Caco-2 (cell line): ENCODE measurements at regions not wholly inside any gene's neighbourhood (a gene's known extent, or its start where the extent isn't known, plus 50 kb on each side); places are given as distances from the start of the nearest gene placed in this dataset.

Experiments
- BruUV-seq: library from RNA; stranded (reverse); fragments of 400-500 nt; replicated peaks from 2 replicates; lab custom pipeline; 2021; lab: Mats Ljungman, UMichigan
- CTCF ChIA-PET: fragments of 300-600 bp; sonication (Branson Sonifier 250); formaldehyde crosslinking; loops from one replicate; lab custom pipeline; 2022; ENCODE audit warnings: antibody characterized with exemption; lab: Charles Lee
- POLR2A ChIA-PET: fragments of 300-600 bp; sonication (Branson Sonifier 250); formaldehyde crosslinking; loops from one replicate; lab custom pipeline; 2022; ENCODE audit warnings: antibody characterized with exemption; lab: Charles Lee
- DNase-seq, 2 experiments: peaks; one replicate each; pipeline versions ENCODE4 v3.0.0 to v3.0.0-alpha.2; 2020 to 2022
- H3K27me3 ChIP-seq: replicated peaks from 2 replicates; pipeline ENCODE4 v1.6.0; 2011; ENCODE audit warnings: low read length; ENCODE audit not compliant: control insufficient read depth, insufficient read depth
- H3K36me3 ChIP-seq: 2 replicates; pipeline ENCODE4 v1.5.1; 2011; ENCODE audit warnings: low read length; ENCODE audit not compliant: control insufficient read depth, insufficient read depth
- H3K4me1 ChIP-seq: fragments of 250-450 bp; sonication (Bioruptor Pico); 2 replicates; pipeline ENCODE4 v1.5.1; 2020; ENCODE audit warnings: mild to moderate bottlenecking
- H3K4me3 ChIP-seq: 2 replicates; pipeline ENCODE4 v1.5.1; 2011; ENCODE audit warnings: low read depth, mild to moderate bottlenecking, control low read depth, low read length
- H3K9me3 ChIP-seq: fragments of 250-450 bp; sonication (Bioruptor Pico); 2 replicates; pipeline ENCODE4 v1.5.1; 2020; ENCODE audit warnings: mild to moderate bottlenecking, moderate library complexity
- H3K27ac Mint-ChIP-seq: one replicate; pipeline ENCODE4 v1.8.0; 2022; ENCODE audit warnings: mixed read lengths; ENCODE audit not compliant: unreplicated experiment
- H3K27me3 Mint-ChIP-seq: one replicate; pipeline ENCODE4 v1.8.0; 2022; ENCODE audit warnings: mixed read lengths; ENCODE audit not compliant: insufficient read depth, unreplicated experiment
- H3K36me3 Mint-ChIP-seq: one replicate; pipeline ENCODE4 v1.8.0; 2022; ENCODE audit warnings: mild to moderate bottlenecking, mixed read lengths; ENCODE audit not compliant: insufficient read depth, unreplicated experiment
- H3K4me1 Mint-ChIP-seq: one replicate; pipeline ENCODE4 v1.8.0; 2022; ENCODE audit warnings: low read depth, mixed read lengths; ENCODE audit not compliant: unreplicated experiment
- H3K4me3 Mint-ChIP-seq: one replicate; pipeline ENCODE4 v1.8.0; 2022; ENCODE audit warnings: mild to moderate bottlenecking, moderate library complexity, mixed read lengths; ENCODE audit not compliant: unreplicated experiment
- H3K9me3 Mint-ChIP-seq: one replicate; pipeline ENCODE4 v1.8.0; 2022; ENCODE audit warnings: mixed read lengths; ENCODE audit not compliant: unreplicated experiment
- intact Hi-C: fragments of 100-400 bp; cut with micrococcal nuclease; formaldehyde crosslinking; loops from one replicate; pipeline ENCODE4 v1.10.0; 2022; ENCODE audit not compliant: unreplicated experiment
- TF ChIP-seq, protein P1 (sequence below), 2 experiments: fragments of 200-600 bp in 1 of 2; IDR thresholded peaks; 1 replicate in 1 of 2; 2 replicates in 1 of 2; pipeline versions ENCODE4 v1.5.1 to v1.8.0; 2011 to 2022; ENCODE audit warnings: antibody characterized with exemption in 1 of 2, control low read depth in 1 of 2, inconsistent platforms in 1 of 2, low read depth in 1 of 2, low read length in 1 of 2, mild to moderate bottlenecking in 1 of 2, moderate library complexity in 1 of 2; ENCODE audit not compliant: insufficient read depth in 1 of 2, severe bottlenecking in 1 of 2, unreplicated experiment in 1 of 2

DNA sequence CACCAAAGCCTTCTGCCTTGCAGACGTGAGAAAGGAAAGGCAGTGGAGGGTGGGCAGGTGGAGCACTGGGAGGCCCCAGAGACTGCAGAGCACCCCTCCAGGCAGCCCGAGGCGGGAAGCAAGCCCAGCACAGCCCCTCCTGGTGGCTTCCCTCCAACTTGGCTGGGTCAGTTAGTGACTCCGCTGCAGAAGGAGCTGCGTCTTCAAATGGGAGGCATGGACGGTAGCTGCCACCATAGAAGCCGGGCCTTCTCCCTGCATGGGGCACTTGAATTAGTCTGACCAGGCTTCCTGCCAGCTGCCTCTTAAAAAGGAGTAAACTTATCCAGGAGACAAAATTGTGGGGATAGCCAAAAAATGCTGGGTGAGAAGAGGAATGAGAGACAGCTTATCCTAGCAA is 88.0 kb upstream of the RPS6KA2 start:
- peaks cover 13% of the 10 kb centered on the region for H3K9me3 Mint-ChIP-seq
- Histone ChIP-seq H3K27me3 (no peaks in the 10 kb centered on the region; the same call in 1 of the 2 replicates), H3K36me3 (no peaks in the 10 kb centered on the region), H3K4me3 (no peak overlapping the region), H3K4me1 (no peaks in the 10 kb centered on the region), H3K9me3 (no peaks in the 10 kb centered on the region)
- TF ChIP-seq, protein P1, sequence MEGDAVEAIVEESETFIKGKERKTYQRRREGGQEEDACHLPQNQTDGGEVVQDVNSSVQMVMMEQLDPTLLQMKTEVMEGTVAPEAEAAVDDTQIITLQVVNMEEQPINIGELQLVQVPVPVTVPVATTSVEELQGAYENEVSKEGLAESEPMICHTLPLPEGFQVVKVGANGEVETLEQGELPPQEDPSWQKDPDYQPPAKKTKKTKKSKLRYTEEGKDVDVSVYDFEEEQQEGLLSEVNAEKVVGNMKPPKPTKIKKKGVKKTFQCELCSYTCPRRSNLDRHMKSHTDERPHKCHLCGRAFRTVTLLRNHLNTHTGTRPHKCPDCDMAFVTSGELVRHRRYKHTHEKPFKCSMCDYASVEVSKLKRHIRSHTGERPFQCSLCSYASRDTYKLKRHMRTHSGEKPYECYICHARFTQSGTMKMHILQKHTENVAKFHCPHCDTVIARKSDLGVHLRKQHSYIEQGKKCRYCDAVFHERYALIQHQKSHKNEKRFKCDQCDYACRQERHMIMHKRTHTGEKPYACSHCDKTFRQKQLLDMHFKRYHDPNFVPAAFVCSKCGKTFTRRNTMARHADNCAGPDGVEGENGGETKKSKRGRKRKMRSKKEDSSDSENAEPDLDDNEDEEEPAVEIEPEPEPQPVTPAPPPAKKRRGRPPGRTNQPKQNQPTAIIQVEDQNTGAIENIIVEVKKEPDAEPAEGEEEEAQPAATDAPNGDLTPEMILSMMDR (IDR thresholded peaks at IDR 0.05; ENCODE audit: insufficient read depth in 1 of 2, low read depth in 1 of 2, low read length in 1 of 2, severe bottlenecking in 1 of 2, unreplicated experiment in 1 of 2), result no peak
- H3K4me1 Mint-ChIP-seq, result no peaks in the 10 kb centered on the region
- ChIA-PET POLR2A (no interaction called here), CTCF (no interaction called here)
- no peak for DNase-seq
- H3K36me3 Mint-ChIP-seq, result no peaks in the 10 kb centered on the region
- no TSS peak for BruUV-seq
- H3K27me3 Mint-ChIP-seq, result peaks cover 12% of the 10 kb centered on the region
- no peak overlapping the region for H3K4me3 Mint-ChIP-seq
- H3K27ac Mint-ChIP-seq, result no peak overlapping the region
- intact Hi-C loops, result no loop called here

DNA sequence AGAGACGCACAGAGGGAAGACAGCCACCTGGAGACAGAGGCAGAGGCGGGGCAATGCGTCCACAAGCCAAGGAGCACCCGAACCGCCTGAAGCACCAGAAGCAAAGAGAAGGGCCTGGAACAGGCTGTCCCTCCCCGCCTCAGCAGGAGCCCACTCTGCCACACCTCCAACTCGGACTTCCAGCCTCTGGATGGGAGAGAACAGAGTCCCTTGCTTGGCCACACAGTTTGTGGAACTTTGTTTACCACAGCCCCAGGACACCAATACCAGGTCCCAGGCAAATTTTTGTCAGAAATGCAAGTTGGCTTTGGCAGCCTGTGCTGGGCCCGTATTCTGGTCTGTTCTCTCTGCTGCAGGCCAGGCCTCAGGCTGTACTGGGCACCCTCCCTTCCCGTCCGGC is 87.5 kb upstream of the RPS6KA2 start:
- BruUV-seq, result no TSS peak
- H3K4me1 Mint-ChIP-seq, result no peaks in the 10 kb centered on the region
- Histone ChIP-seq H3K9me3 (no peaks in the 10 kb centered on the region), H3K27me3 (no peaks in the 10 kb centered on the region; the same call in 1 of the 2 replicates), H3K4me1 (no peaks in the 10 kb centered on the region), H3K4me3 (no peak overlapping the region), H3K36me3 (no peaks in the 10 kb centered on the region)
- peaks cover 12% of the 10 kb centered on the region for H3K27me3 Mint-ChIP-seq
- ChIA-PET CTCF (no interaction called here), POLR2A (no interaction called here)
- H3K27ac Mint-ChIP-seq, result no peak overlapping the region
- intact Hi-C loops, result no loop called here
- no peak overlapping the region for H3K4me3 Mint-ChIP-seq
- no peaks in the 10 kb centered on the region for H3K36me3 Mint-ChIP-seq
- no peak for DNase-seq
- TF ChIP-seq, protein P1 (IDR thresholded peaks at IDR 0.05; ENCODE audit: insufficient read depth in 1 of 2, low read depth in 1 of 2, low read length in 1 of 2, severe bottlenecking in 1 of 2, unreplicated experiment in 1 of 2), result no peak
- H3K9me3 Mint-ChIP-seq, result peaks cover 13% of the 10 kb centered on the region

- intact Hi-C loops, result no loop called here
- no peaks in the 10 kb centered on the region for H3K36me3 Mint-ChIP-seq
- no peaks in the 10 kb centered on the region for H3K36me3 ChIP-seq
- POLR2A ChIA-PET, result no interaction called here
- BruUV-seq, result no TSS peak
- no peaks in the 10 kb centered on the region; the same call in 1 of the 2 replicates for H3K27me3 ChIP-seq
- H3K4me1 ChIP-seq, result no peaks in the 10 kb centered on the region
- H3K27ac Mint-ChIP-seq, result no peak overlapping the region
- H3K9me3 Mint-ChIP-seq, result peaks cover 13% of the 10 kb centered on the region
- H3K4me1 Mint-ChIP-seq, result no peaks in the 10 kb centered on the region
- no peaks in the 10 kb centered on the region for H3K9me3 ChIP-seq
- CTCF ChIA-PET, result no interaction called here
- DNase-seq, result no peak
- H3K4me3 ChIP-seq, result no peak overlapping the region
- H3K4me3 Mint-ChIP-seq, result no peak overlapping the region
- peaks cover 9% of the 10 kb centered on the region for H3K27me3 Mint-ChIP-seq
- TF ChIP-seq, protein P1 (IDR thresholded peaks at IDR 0.05; ENCODE audit: insufficient read depth in 1 of 2, low read depth in 1 of 2, low read length in 1 of 2, severe bottlenecking in 1 of 2, unreplicated experiment in 1 of 2), result no peak
These were observed 87.1 kb upstream of the RPS6KA2 start for GRCh38 chr6:166714187-166714510.
